Neutrophil (primary cell): ENCODE measurements at regions not wholly inside any gene's neighbourhood (a gene's known extent, or its start where the extent isn't known, plus 50 kb on each side); places are given as distances from the start of the nearest gene placed in this dataset.

Source experiments
- H3K27ac ChIP-seq: fragments of 200-600 bp; sonication (generic); 2 replicates; pipeline ENCODE4 v1.5.1; 2016; ENCODE audit warnings: mild to moderate bottlenecking, moderate library complexity
- H3K27me3 ChIP-seq: fragments of 200-600 bp; sonication (generic); 2 replicates; pipeline ENCODE4 v1.6.0; 2016; ENCODE audit warnings: mild to moderate bottlenecking
- H3K36me3 ChIP-seq: fragments of 200-600 bp; sonication (generic); 2 replicates; pipeline ENCODE4 v1.5.1; 2017
- H3K4me1 ChIP-seq, 2 experiments: fragments of 200-600 bp in 1 of 2; sonication (generic) in 1 of 2; 1 replicate in 1 of 2; 2 replicates in 1 of 2; pipeline versions ENCODE4 v1.5.1 to v1.6.1; 2013 to 2016; ENCODE audit warnings: low read depth in 1 of 2, low read length in 1 of 2, mild to moderate bottlenecking in 1 of 2, moderate library complexity in 1 of 2; ENCODE audit not compliant: control insufficient read depth in 1 of 2, insufficient read depth in 1 of 2
- H3K4me3 ChIP-seq, 2 experiments: fragments of 200-600 bp in 1 of 2; sonication (generic) in 1 of 2; 1 replicate in 1 of 2; 2 replicates in 1 of 2; pipeline ENCODE4 v1.5.1; 2013 to 2016; ENCODE audit warnings: low read depth in 1 of 2, low read length in 1 of 2, mild to moderate bottlenecking in 1 of 2, moderate library complexity in 1 of 2
- H3K9me3 ChIP-seq: fragments of 200-600 bp; sonication (generic); 2 replicates; pipeline ENCODE4 v1.5.1; 2016
- CTCF ChIP-seq: fragments of 200-600 bp; sonication (generic); IDR thresholded peaks from 2 replicates; pipeline ENCODE4 v1.5.1; 2016; ENCODE audit warnings: antibody characterized with exemption

- Histone ChIP-seq H3K27ac (no peak overlapping the region), H3K9me3 (no peaks in the 10 kb centered on the region)
- no peak for TF ChIP-seq CTCF
These were observed 213.5 kb upstream of the NRIP1 start for GRCh38 chr21:15278279-15278678.

GRCh38 chr21:15278851-15279250 is 214.1 kb upstream of the NRIP1 start:
- Histone ChIP-seq H3K4me1 (no peaks in the 10 kb centered on the region), H3K27me3 (no peaks in the 10 kb centered on the region), H3K27ac (no peak overlapping the region), H3K36me3 (no peaks in the 10 kb centered on the region), H3K4me3 (no peak overlapping the region), H3K9me3 (no peaks in the 10 kb centered on the region)
- TF ChIP-seq CTCF: no peak

More at GRCh38 chr21:15278279-15278678, 213.5 kb upstream of the NRIP1 start:
- Histone ChIP-seq H3K4me1 (no peaks in the 10 kb centered on the region), H3K4me3 (no peak overlapping the region), H3K36me3 (no peaks in the 10 kb centered on the region), H3K27me3 (no peaks in the 10 kb centered on the region)

GRCh38 chr21:15279482-15279881 is 214.7 kb upstream of the NRIP1 start:
- H3K9me3 ChIP-seq: no peaks in the 10 kb centered on the region
- H3K4me1 ChIP-seq: no peaks in the 10 kb centered on the region
- H3K27ac ChIP-seq: no peak overlapping the region
- H3K27me3 ChIP-seq: no peaks in the 10 kb centered on the region
- no peak overlapping the region for H3K4me3 ChIP-seq
- H3K36me3 ChIP-seq: no peaks in the 10 kb centered on the region
- TF ChIP-seq CTCF: no peak

GRCh38 chr21:15281714-15282113 is 216.9 kb upstream of the NRIP1 start:
- H3K27me3 ChIP-seq: no peaks in the 10 kb centered on the region
- H3K4me1 ChIP-seq: no peaks in the 10 kb centered on the region
- no peak overlapping the region for H3K27ac ChIP-seq
- H3K4me3 ChIP-seq: no peak overlapping the region
- no peaks in the 10 kb centered on the region for H3K9me3 ChIP-seq
- TF ChIP-seq CTCF: no peak
- no peaks in the 10 kb centered on the region for H3K36me3 ChIP-seq

- H3K4me1 ChIP-seq: no peaks in the 10 kb centered on the region
- H3K36me3 ChIP-seq: no peaks in the 10 kb centered on the region
- no peaks in the 10 kb centered on the region for H3K27me3 ChIP-seq
- TF ChIP-seq CTCF: no peak
- no peaks in the 10 kb centered on the region for H3K9me3 ChIP-seq
- H3K4me3 ChIP-seq: no peak overlapping the region
- H3K27ac ChIP-seq: no peak overlapping the region
These were observed 217.9 kb upstream of the NRIP1 start for GRCh38 chr21:15282665-15283064.

GRCh38 chr21:15283138-15283537 is 218.3 kb upstream of the NRIP1 start:
- H3K27me3 ChIP-seq: no peaks in the 10 kb centered on the region
- no peak overlapping the region for H3K27ac ChIP-seq
- no peaks in the 10 kb centered on the region for H3K36me3 ChIP-seq
- H3K4me1 ChIP-seq: no peaks in the 10 kb centered on the region
- no peak overlapping the region for H3K4me3 ChIP-seq
- no peaks in the 10 kb centered on the region for H3K9me3 ChIP-seq
- TF ChIP-seq CTCF: no peak
